ENCODE measurements at regions not wholly inside any gene's neighbourhood (a gene's known extent, or its start where the extent isn't known, plus 50 kb on each side); places are given as distances from the start of the nearest gene placed in this dataset.

DNA sequence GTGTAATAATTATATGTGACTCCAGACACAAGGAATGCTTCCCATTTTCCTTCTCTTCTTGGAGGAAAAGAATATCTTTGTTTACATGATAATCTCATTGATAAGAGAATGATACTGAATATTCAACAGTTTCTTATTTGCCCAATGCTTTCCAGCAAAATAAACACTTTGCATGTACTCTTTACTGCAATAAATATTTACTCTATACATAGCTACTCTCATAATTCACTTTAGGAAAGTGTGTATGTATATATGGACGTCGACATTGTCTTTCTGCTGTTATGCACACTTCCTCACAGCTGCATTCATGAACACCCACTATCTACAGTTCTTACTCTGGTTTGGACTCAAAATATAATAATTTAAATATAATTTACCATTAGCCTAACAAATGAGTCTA is 617.4 kb upstream of the CDH10 start:
- TF ChIP-seq POLR2A (IDR thresholded peaks at IDR 0.05; ENCODE audit: low read length) (no peak), GATA1 (IDR thresholded peaks at IDR 0.05; ENCODE audit: low read depth, low read length) (no peak)

All from erythroblast (primary cell).